SK-N-DZ (cell line): ENCODE measurements at regions not wholly inside any gene's neighbourhood (a gene's known extent, or its start where the extent isn't known, plus 50 kb on each side); places are given as distances from the start of the nearest gene placed in this dataset.
"Not testable (repeated sequence)": the region's sequence is repeated elsewhere in the genome, so short reads cannot be mapped to it uniquely, and the experiment has no call there.

ENCODE experiments used
- DNase-seq: peaks from one replicate; pipeline ENCODE4 v3.0.0-alpha.2; 2015; ENCODE audit warnings: low spot score

- DNase-seq, result no peak
These were observed 92.0 kb upstream of the CARD11 start for GRCh38 chr7:3135626-3136025.

- no peak for DNase-seq
These were observed 94.5 kb upstream of the CARD11 start for GRCh38 chr7:3138206-3138605.

GRCh38 chr7:3138997-3139396 lies 95.3 kb upstream of the CARD11 start:
- DNase-seq, result no peak

- DNase-seq, result peak; percentile 22
These were observed 97.2 kb upstream of the CARD11 start for GRCh38 chr7:3140834-3141233.

GRCh38 chr7:3141326-3141725 lies 97.7 kb upstream of the CARD11 start:
- DNase-seq, result no peak

GRCh38 chr7:3143869-3144775 lies 100.5 kb upstream of the CARD11 start:
- no peak for DNase-seq

GRCh38 chr7:3144776-3145125 lies 101.1 kb upstream of the CARD11 start:
- DNase-seq, result not testable (repeated sequence)

- DNase-seq, result no peak
These were observed 103.0 kb upstream of the CARD11 start for GRCh38 chr7:3146571-3147226.

GRCh38 chr7:3148471-3148870 lies 104.8 kb upstream of the CARD11 start:
- not testable (repeated sequence) for DNase-seq

GRCh38 chr7:3149231-3149995 lies 105.7 kb upstream of the CARD11 start:
- DNase-seq, result no peak

GRCh38 chr7:3150027-3150426 lies 106.4 kb upstream of the CARD11 start:
- no peak for DNase-seq

- no peak for DNase-seq
These were observed 108.1 kb upstream of the CARD11 start for GRCh38 chr7:3151784-3152183.

GRCh38 chr7:3152714-3153113 lies 109.0 kb upstream of the CARD11 start:
- no peak for DNase-seq

GRCh38 chr7:3153118-3153517 lies 109.5 kb upstream of the CARD11 start:
- DNase-seq, result no peak

GRCh38 chr7:3154317-3154716 lies 110.7 kb upstream of the CARD11 start:
- no peak for DNase-seq

GRCh38 chr7:3154881-3155494 lies 111.3 kb upstream of the CARD11 start:
- peak; percentile 51 for DNase-seq

- no peak for DNase-seq
These were observed 112.8 kb upstream of the CARD11 start for GRCh38 chr7:3156508-3156907.

GRCh38 chr7:3157566-3158287 lies 114.1 kb upstream of the CARD11 start:
- DNase-seq, result no peak

GRCh38 chr7:3158341-3158760 lies 114.7 kb upstream of the CARD11 start:
- no peak for DNase-seq

GRCh38 chr7:3159039-3159438 lies 115.4 kb upstream of the CARD11 start:
- DNase-seq, result no peak

GRCh38 chr7:3159445-3159844 lies 115.8 kb upstream of the CARD11 start:
- no peak for DNase-seq
